ENCODE measurements at regions not wholly inside any gene's neighbourhood (a gene's known extent, or its start where the extent isn't known, plus 50 kb on each side); places are given as distances from the start of the nearest gene placed in this dataset.
"Not testable (repeated sequence)": the region's sequence is repeated elsewhere in the genome, so short reads cannot be mapped to it uniquely, and the experiment has no call there.

GRCh38 chr16:77488652-77489051, 53.8 kb upstream of the ADAMTS18 start:
- no peak for DNase-seq

DNA sequence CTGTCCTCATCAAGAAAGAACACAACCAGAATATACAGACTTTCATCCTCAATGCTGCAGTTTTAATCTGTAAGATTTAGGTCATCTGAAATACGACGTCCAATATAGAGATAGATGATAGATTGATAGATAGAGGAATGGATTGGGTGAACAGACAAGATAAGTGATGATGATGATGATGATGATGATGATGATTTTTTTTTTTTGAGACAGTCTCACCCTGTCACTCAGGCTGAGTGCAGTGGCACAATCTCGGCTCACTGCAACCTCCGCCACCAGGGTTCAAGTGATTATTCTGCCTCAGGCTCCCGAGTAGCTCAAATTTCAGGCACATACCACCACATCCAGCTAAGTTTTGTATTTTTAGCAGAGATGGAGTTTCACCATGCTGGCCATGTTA, 56.3 kb upstream of the ADAMTS18 start:
- no peak for DNase-seq

DNA sequence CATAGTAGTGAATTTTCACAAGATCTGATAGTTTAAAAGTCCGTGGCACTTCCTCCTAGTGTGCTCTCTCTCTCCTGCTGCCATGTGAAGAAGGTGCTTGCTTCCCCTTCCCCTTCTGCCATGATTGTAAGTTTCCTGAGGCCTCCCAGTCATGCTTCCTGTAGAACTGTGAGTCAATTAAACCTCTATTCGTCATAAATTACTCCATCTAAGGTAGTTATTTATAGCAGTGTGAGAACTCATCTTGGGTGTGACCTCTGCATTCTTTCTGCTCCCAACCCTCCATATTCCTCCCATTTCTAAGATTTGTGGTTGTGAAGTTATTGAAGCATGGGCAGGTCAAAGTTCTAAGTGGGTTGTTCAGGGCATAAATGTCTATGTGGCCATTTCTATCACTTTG, 62.1 kb upstream of the ADAMTS18 start:
- DNase-seq = no peak

DNA sequence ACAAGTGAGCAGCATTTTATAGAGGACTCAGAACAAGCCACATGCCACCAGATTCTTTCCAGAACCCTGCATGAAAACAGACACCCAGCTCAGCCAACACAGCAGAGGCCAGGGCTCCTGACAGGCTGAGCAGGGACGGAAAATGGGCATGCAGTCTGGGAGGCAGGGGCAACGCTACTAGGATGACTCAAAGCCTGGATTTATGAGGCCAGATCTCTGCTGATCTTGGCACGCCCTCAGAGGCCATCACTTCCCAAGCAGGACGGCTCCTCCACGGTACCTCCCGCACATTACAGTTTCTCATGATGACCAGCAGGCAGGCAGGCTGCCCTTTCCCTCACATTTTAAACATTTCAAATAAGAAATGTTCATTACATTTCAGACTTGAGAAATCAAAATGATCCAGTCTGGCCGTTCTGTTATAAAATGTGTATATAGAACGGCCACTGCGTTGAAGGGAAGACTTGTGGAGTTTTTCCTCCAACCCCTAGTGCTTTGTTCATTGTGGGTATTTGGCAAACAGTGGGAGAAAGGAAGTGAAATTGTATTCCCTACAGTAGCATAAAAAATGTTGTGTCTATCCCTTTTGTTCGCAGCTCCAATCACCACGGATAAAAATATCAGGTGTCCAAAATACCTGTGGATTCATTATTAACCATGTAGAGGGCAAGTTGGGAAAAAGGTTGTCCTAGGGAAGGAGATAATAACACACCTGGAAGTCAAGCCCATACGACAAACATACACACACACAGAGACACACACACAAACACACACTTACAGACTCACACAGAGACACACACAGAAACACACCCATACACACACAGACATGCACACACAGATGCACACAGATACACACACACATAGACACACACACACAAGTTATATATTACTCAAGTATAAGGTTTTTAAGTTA, 64.8 kb upstream of the ADAMTS18 start:
- DNase-seq = no peak

- DNase-seq = no peak
Observed at GRCh38 chr16:77500286-77500598, 65.4 kb upstream of the ADAMTS18 start.

DNA sequence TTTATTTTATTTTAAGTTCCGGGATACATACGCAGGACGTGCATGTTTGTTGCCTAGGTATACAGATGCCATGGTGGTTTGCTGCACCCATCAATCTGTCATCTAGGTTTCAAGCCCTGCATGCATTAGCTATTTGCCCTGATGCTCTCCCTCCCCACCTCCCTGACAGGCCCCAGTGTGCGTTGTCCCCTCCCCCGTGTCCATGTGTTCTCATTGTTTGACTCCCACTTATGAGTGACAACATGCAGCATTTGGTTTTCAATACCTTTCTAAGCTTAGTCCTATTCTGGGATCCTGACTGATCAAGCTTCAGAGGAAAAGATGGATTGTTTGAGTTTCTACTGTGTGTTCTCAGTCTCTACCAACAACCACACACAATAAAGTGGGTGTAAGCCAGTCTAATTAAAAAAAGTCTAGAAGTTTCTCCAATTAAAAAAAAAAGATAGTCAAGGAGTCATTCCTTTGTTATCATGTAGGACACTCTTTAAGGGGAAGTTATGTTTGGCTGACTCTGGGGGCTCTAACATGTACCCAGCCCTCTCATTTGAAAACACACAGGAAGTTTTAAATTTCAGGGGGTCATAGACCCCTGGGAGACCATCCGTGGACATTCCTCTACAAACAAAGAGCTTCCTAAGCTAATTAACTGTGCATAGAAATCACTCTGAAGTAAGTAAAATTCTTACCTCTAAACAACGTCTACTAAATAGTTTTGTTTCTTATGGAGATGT, 66.3 kb upstream of the ADAMTS18 start:
- no peak for DNase-seq

- no peak for DNase-seq
Observed at GRCh38 chr16:77502448-77502847, 67.6 kb upstream of the ADAMTS18 start.

- not testable (repeated sequence) for DNase-seq
Observed at GRCh38 chr16:77506492-77506891, 71.7 kb upstream of the ADAMTS18 start.

DNA sequence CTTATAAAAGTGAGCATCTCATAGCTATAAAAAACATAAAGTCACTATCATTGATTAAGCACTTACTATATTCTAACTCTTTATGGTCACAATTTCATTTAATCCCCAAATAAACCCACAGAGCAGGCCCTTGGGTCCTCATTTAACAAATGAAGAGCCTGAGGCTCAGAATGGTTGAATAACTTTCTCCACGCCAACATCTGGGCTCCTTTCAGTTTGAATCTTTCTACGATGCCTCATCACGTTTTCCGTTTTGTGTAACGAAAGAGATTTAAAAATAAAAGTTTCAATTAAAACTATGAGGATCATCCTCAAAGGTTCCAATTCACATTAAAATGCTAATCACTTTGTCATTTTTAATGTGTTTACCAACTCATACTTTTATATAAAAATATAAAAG, 74.2 kb upstream of the ADAMTS18 start:
- DNase-seq = no peak

DNA sequence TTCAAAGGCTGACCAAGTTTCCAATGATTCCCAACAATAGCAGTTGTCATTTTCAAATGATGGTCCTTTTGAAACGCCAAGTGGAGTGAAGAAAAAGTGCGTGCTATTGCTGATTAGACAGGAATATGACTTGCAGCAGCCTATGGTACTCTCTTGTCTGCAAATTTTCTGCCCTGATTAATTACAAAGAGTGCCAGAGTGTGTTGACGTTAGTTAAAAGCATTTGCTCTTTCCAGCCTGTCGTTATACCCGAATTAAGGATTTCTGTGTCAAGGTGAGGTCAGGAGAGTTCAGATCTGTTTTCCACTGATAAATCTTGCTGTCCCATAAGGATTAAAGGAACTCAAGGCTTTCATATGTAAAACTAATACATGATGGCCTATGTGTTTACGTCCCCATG, 75.0 kb upstream of the ADAMTS18 start:
- no peak for DNase-seq

GRCh38 chr16:77511053-77511452, 76.2 kb upstream of the ADAMTS18 start:
- no peak for DNase-seq

DNA sequence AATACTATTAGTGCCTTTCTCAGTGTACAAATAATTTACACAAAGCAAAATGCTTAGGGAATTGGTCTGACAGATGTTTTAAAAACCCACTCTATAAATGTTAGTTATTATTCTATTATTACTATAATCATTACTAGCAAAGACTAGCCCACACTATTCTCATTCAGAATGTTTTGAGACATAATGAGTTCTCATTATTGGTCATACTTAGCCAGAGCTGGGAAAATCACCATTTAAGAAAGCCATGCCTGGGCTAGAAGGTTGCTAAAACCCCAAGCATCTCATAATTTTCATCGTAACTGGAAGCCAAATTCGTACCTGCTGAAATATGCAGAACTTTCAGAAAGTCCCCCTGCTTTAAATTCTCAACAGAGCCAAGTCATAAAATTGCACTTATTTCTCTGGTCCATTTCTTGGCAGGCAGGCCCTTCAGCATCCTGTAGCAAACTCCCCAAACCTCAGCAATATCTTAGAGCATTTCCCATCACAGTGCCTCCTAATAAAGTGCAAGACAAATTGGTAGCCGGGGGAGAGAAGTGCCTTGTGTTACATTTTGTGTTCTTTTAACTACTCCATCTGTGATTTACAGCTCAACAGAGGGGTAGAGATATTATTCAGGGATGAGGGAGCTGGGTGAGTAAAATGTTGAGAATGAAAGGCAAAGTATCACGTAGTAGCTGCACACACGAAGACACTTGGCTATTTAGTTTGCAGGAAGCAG, 79.8 kb upstream of the ADAMTS18 start:
- no peak for DNase-seq

GRCh38 chr16:77525226-77525625, 90.4 kb upstream of the ADAMTS18 start:
- DNase-seq = not testable (repeated sequence)

DNA sequence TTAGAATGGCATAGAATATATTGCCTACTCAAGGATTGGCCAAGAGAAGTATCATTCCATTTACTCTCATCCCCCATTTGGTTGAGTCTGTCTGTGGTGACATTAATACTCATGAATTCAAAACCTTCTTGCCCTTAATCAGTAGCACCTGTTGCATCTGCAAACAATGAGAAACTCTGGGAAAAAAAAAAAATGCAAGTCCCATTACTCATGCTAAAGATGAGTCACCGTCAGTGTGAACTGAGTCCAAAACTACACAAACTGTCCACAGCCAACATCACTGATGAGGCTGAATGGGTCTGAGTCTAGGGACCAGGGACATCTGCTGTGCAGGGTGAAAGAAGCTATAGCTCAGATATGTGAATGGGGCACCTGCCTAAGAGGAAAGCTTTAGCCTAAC, 96.9 kb upstream of the ADAMTS18 start:
- no peak for DNase-seq

GRCh38 chr16:77536809-77537208, 102.0 kb upstream of the ADAMTS18 start:
- no peak for DNase-seq

- no peak for DNase-seq
Observed at GRCh38 chr16:77539421-77540034, 104.7 kb upstream of the ADAMTS18 start.

DNA sequence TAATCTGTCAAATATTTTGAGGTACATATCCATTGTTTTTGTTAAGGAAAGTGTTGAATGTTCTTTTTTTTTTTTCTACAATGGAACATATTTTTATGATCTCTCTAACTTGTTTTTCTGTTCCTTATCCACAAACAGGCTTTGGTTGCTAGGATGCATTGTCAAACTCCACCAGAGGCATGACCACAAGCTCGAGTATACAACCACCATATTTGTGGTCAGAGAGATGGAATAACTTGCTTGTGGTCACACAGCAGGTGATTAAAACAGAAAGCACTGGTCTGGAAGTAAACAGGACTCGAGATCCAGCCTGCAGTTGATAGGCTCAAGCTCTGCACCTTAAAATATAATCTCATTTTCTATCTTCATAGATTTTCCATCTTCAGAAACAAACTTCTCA, 105.8 kb upstream of the ADAMTS18 start:
- DNase-seq = no peak

- DNase-seq = no peak
Observed at GRCh38 chr16:77541165-77541564, 106.3 kb upstream of the ADAMTS18 start.

- DNase-seq = no peak
Observed at GRCh38 chr16:77548151-77548550, 113.3 kb upstream of the ADAMTS18 start.

GRCh38 chr16:77548766-77549165, 113.9 kb upstream of the ADAMTS18 start:
- no peak for DNase-seq

DNA sequence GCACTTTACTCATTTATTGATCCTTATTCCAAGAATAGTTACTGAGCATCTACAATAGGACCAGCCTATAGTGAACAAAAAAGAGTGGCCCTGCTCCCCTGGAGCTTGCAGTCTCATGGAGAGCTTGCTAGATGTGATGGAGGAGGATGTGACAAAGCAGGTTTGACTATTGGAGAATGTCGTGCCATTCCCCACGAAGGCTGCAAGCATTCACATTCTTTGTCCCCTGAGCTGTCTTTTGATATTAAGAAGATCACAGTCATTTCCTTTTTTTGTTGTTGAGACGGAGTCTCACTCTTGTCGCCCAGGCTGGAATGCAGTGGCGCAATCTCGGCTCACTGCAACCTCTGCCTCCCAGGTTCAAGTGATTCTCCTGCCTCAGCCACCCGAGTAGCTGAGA, 115.0 kb upstream of the ADAMTS18 start:
- DNase-seq = no peak

DNA sequence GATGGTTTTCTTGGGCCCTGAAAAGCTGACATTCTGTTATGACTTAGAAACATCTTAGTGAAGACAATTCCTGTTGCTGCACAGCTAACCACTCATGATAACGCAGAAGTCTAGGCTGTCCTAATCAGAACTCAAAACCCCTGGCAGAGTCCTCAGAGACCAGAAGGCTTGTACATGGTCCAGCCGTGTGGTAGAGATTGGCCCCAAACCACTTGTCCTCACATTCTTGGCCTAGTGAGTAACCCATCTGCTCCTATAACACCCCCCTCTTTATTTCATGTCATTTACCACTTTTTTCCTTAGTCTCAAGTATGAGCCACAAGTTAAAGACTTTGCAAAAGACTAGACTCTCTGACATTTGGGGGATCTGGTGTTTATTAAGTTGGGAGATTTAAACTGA, 116.5 kb upstream of the ADAMTS18 start:
- no peak for DNase-seq

- no peak for DNase-seq
Observed at GRCh38 chr16:77553130-77553529, 118.3 kb upstream of the ADAMTS18 start.
